H9 (cell line): ENCODE measurements at regions not wholly inside any gene's neighbourhood (a gene's known extent, or its start where the extent isn't known, plus 50 kb on each side); places are given as distances from the start of the nearest gene placed in this dataset.

Experiments
- DNase-seq: peaks from one replicate; pipeline ENCODE4 v3.0.0-alpha.2; 2017
- H2AFZ ChIP-seq: one replicate; pipeline ENCODE4 v1.6.1; 2013; ENCODE audit warnings: mild to moderate bottlenecking, low read length, control low read depth, moderate library complexity
- H2AK5ac ChIP-seq: 2 replicates; pipeline ENCODE4 v1.6.1; 2013; ENCODE audit warnings: low read length, control low read depth, mixed read lengths; ENCODE audit not compliant: insufficient read length
- H2BK120ac ChIP-seq: one replicate; pipeline ENCODE4 v1.6.1; 2013; ENCODE audit warnings: low read depth, mild to moderate bottlenecking, low read length, control low read depth, inconsistent platforms; ENCODE audit not compliant: poor library complexity, severe bottlenecking
- H2BK12ac ChIP-seq: 2 replicates; pipeline ENCODE4 v1.6.1; 2013; ENCODE audit warnings: low read length, control low read depth, mixed read lengths, low read depth; ENCODE audit not compliant: insufficient read length
- H2BK15ac ChIP-seq: 2 replicates; pipeline ENCODE4 v1.6.1; 2013; ENCODE audit warnings: low read depth, low read length, control low read depth
- H2BK20ac ChIP-seq: one replicate; pipeline ENCODE4 v1.6.1; 2013; ENCODE audit warnings: low read depth, mild to moderate bottlenecking, low read length, control low read depth, inconsistent platforms; ENCODE audit not compliant: poor library complexity, severe bottlenecking
- H2BK5ac ChIP-seq: 2 replicates; pipeline ENCODE4 v1.6.1; 2013; ENCODE audit warnings: low read length, control low read depth, mixed read lengths; ENCODE audit not compliant: insufficient read length
- H3K14ac ChIP-seq: 2 replicates; pipeline ENCODE4 v1.6.1; 2013; ENCODE audit warnings: low read length, control low read depth; ENCODE audit not compliant: insufficient read depth
- H3K18ac ChIP-seq: 2 replicates; pipeline ENCODE4 v1.6.1; 2013; ENCODE audit warnings: low read depth, mild to moderate bottlenecking, mixed read lengths, low read length, control low read depth; ENCODE audit not compliant: insufficient read length
- H3K23ac ChIP-seq: 2 replicates; pipeline ENCODE4 v1.6.1; 2013; ENCODE audit warnings: low read length, control low read depth, mixed read lengths, low read depth; ENCODE audit not compliant: insufficient read length
- H3K23me2 ChIP-seq: 2 replicates; pipeline ENCODE4 v1.6.1; 2013; ENCODE audit warnings: low read depth, mild to moderate bottlenecking, mixed read lengths, low read length, control low read depth; ENCODE audit not compliant: insufficient read length, poor library complexity, severe bottlenecking
- H3K27ac ChIP-seq: 2 replicates; pipeline ENCODE4 v1.5.1; 2013; ENCODE audit warnings: low read length, control low read depth, mixed read lengths, low read depth; ENCODE audit not compliant: insufficient read length
- H3K27me3 ChIP-seq: 2 replicates; pipeline ENCODE4 v1.6.1; 2013; ENCODE audit warnings: low read length, control low read depth, inconsistent platforms; ENCODE audit not compliant: insufficient read depth
- H3K4ac ChIP-seq: 2 replicates; pipeline ENCODE4 v1.6.1; 2013; ENCODE audit warnings: low read depth, mild to moderate bottlenecking, control low read depth, inconsistent platforms, low read length, moderate library complexity
- H3K4me1 ChIP-seq: 2 replicates; pipeline ENCODE4 v1.6.1; 2013; ENCODE audit warnings: low read length, control low read depth, inconsistent platforms; ENCODE audit not compliant: insufficient read depth
- H3K4me2 ChIP-seq: 2 replicates; pipeline ENCODE4 v1.6.1; 2013; ENCODE audit warnings: low read length, control low read depth, mixed read lengths; ENCODE audit not compliant: insufficient read length, insufficient read depth
- H3K56ac ChIP-seq: 2 replicates; pipeline ENCODE4 v1.6.1; 2013; ENCODE audit warnings: low read depth, mild to moderate bottlenecking, mixed read lengths, low read length, control low read depth; ENCODE audit not compliant: insufficient read length
- H3K79me1 ChIP-seq: 2 replicates; pipeline ENCODE4 v1.6.1; 2013; ENCODE audit warnings: low read depth, mild to moderate bottlenecking, moderate library complexity, low read length, control low read depth, inconsistent platforms; ENCODE audit not compliant: insufficient read depth, poor library complexity, severe bottlenecking
- H3K79me2 ChIP-seq: 2 replicates; pipeline ENCODE4 v1.6.1; 2013; ENCODE audit warnings: low read length, control low read depth, inconsistent platforms; ENCODE audit not compliant: insufficient read depth
- H3K9ac ChIP-seq: 2 replicates; pipeline ENCODE4 v1.6.1; 2013; ENCODE audit warnings: low read length, control low read depth, mixed read lengths; ENCODE audit not compliant: insufficient read length; ENCODE audit errors: extremely low read depth
- H3K9me3 ChIP-seq: one replicate; pipeline ENCODE4 v1.6.1; 2013; ENCODE audit warnings: low read depth, low read length, inconsistent platforms; ENCODE audit not compliant: control insufficient read depth
- H3T11ph ChIP-seq: one replicate; pipeline ENCODE4 v1.6.1; 2013; ENCODE audit warnings: mild to moderate bottlenecking, low read length, control low read depth, inconsistent platforms
- H4K20me1 ChIP-seq: one replicate; pipeline ENCODE4 v1.6.1; 2013; ENCODE audit not compliant: control insufficient read depth, insufficient read length, insufficient read depth
- H4K5ac ChIP-seq: 2 replicates; pipeline ENCODE4 v1.6.1; 2013; ENCODE audit warnings: low read depth, mild to moderate bottlenecking, mixed read lengths, low read length, control low read depth; ENCODE audit not compliant: insufficient read length
- H4K8ac ChIP-seq: replicated peaks from 2 replicates; pipeline ENCODE4 v1.6.1; 2013; ENCODE audit warnings: low read length, control low read depth, mixed read lengths, low read depth; ENCODE audit not compliant: insufficient read length
- H4K91ac ChIP-seq: 2 replicates; pipeline ENCODE4 v1.6.1; 2013; ENCODE audit warnings: low read depth, mild to moderate bottlenecking, moderate library complexity, mixed read lengths, low read length, control low read depth; ENCODE audit not compliant: insufficient read length
- H3K27ac Mint-ChIP-seq, 3 experiments: 2 replicates in 2 of 3; 3 replicates in 1 of 3; pipeline ENCODE4 v1.8.0; 2020 to 2021; ENCODE audit warnings: mixed read lengths in 3 of 3, mild to moderate bottlenecking in 1 of 3, moderate library complexity in 1 of 3
- H3K27me3 Mint-ChIP-seq: 2 replicates; pipeline ENCODE4 v1.8.0; 2021; ENCODE audit warnings: low read depth, mild to moderate bottlenecking, moderate library complexity, mixed read lengths
- H3K36me3 Mint-ChIP-seq, 3 experiments: 2 replicates in 2 of 3; 3 replicates in 1 of 3; pipeline ENCODE4 v1.8.0; 2020 to 2021; ENCODE audit warnings: low read depth in 3 of 3, mixed read lengths in 3 of 3; ENCODE audit not compliant: insufficient read depth in 1 of 3
- H3K4me1 Mint-ChIP-seq, 2 experiments: 2 replicates each; pipeline ENCODE4 v1.8.0; 2020; ENCODE audit warnings: mixed read lengths in 2 of 2
- H3K4me3 Mint-ChIP-seq, 2 experiments: 2 replicates in 1 of 2; 3 replicates in 1 of 2; pipeline ENCODE4 v1.8.0; 2020 to 2021; ENCODE audit warnings: mild to moderate bottlenecking in 2 of 2, mixed read lengths in 2 of 2, moderate library complexity in 1 of 2
- H3K9me3 Mint-ChIP-seq, 2 experiments: 2 replicates in 1 of 2; 3 replicates in 1 of 2; pipeline ENCODE4 v1.8.0; 2020; ENCODE audit warnings: mild to moderate bottlenecking in 2 of 2, mixed read lengths in 2 of 2, moderate library complexity in 1 of 2
- CTCF ChIP-seq: fragments of 200-600 bp; sonication (generic); conservative IDR thresholded peaks from 3 replicates; pipeline ENCODE4 v1.8.0; 2021; ENCODE audit warnings: antibody characterized with exemption, mild to moderate bottlenecking
- WGBS: extraction: QIAGEN DNeasy Blood & Tissue Kit; methylation state at CpG from one replicate; pipeline ENCODE4 v1.1.7; 2013; ENCODE audit warnings: missing lambda C conversion rate, low lambda C conversion rate, mixed read lengths; ENCODE audit not compliant: insufficient read length; ENCODE audit errors: extremely low coverage; 5-methylcytosine and 5-hydroxymethylcytosine counted together

- Histone ChIP-seq H3K27ac (no peak overlapping the region), H2AFZ (no peak overlapping the region), H3K23me2 (no peaks in the 10 kb centered on the region), H4K5ac (no peak overlapping the region), H2BK5ac (no peak overlapping the region), H4K8ac (no peak overlapping the region), H3K14ac (no peak overlapping the region), H3K9me3 (no peaks in the 10 kb centered on the region), H3K9ac (no peak overlapping the region), H4K91ac (no peak overlapping the region), H2BK120ac (no peak overlapping the region), H3K4me1 (no peaks in the 10 kb centered on the region), H2BK20ac (no peak overlapping the region), H3K79me2 (no peaks in the 10 kb centered on the region), H2BK12ac (no peak overlapping the region), H3K27me3 (no peaks in the 10 kb centered on the region), H3T11ph (no peak overlapping the region), H2AK5ac (no peak overlapping the region), H3K79me1 (no peaks in the 10 kb centered on the region), H3K4me2 (no peak overlapping the region), H3K4ac (no peak overlapping the region), H3K23ac (no peak overlapping the region), H4K20me1 (no peaks in the 10 kb centered on the region), H3K56ac (no peak overlapping the region), H2BK15ac (no peak overlapping the region), H3K18ac (no peak overlapping the region)
- Mint-ChIP-seq H3K36me3 (peaks cover 0 to 3% (median 0%) of the 10 kb centered on the region in 3 experiments; a peak in 4 of 7 replicates), H3K27ac (no peak overlapping the region), H3K27me3 (no peaks in the 10 kb centered on the region), H3K4me3 (no peak overlapping the region), H3K4me1 (peaks cover 0 to 3% of the 10 kb centered on the region in 2 experiments; a peak in 1 of 4 replicates), H3K9me3 (peaks cover 4% of the 10 kb centered on the region in 2 experiments; a peak in 4 of 5 replicates)
- TF ChIP-seq CTCF, result no peak
- DNase-seq, result no peak
- WGBS, result no CpG with 5 or more reads among the region's 3 CpGs
Measured at GRCh38 chr11:103608566-103608965, 427.9 kb upstream of the DDI1 start.
